ENCODE measurements at regions not wholly inside any gene's neighbourhood (a gene's known extent, or its start where the extent isn't known, plus 50 kb on each side); places are given as distances from the start of the nearest gene placed in this dataset.

DNA sequence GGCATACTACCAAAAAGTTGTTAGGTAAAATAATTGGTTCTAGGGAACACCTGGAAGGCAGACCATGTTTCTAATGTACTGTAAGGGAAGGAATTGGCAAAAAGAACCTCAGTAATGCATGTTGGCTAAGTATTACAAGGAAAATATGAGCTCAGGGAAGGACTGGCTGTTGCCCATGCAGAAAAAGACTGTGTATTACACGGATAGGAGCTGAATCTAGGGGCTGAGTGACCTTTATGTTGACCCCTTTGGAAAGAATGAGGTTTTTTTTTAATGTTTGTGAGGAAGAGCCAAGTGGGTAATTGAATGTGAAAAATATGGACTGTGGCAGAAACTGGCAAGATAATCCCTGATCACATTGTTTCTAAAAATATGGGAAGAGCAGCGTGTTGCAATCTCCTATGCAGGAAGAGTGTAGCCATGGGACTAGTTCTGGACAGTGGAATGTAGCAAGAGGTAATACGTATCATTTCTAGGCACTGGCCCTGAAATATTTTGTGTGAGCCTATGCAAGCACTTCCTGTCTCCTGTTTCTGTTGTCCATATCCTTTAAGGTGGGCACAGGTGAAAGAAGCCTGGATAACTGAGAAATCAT lies 95.1 kb upstream of the CNTNAP4 start:
- no peak for DNase-seq (ENCODE audit: low read depth)

DNA sequence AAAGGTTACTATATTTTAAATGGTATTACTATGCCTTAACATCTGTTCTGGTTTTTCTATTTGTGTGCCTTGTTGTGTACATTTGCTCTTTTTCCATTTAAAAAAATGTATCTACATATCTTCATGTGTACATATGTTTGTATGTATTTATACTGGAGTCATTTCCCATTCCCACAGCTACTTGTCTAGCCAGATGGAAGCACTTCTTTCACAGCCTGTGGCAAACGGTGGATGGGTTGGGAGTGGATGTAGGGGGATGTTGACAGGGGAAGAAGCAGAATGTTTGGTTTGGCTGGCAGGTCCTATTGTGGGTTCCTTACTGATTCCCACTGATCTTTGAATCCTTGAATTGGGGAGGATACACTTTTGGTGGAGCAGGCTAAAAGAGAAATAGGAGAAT lies 93.6 kb upstream of the CNTNAP4 start:
- no peak for DNase-seq (ENCODE audit: low read depth)

DNA sequence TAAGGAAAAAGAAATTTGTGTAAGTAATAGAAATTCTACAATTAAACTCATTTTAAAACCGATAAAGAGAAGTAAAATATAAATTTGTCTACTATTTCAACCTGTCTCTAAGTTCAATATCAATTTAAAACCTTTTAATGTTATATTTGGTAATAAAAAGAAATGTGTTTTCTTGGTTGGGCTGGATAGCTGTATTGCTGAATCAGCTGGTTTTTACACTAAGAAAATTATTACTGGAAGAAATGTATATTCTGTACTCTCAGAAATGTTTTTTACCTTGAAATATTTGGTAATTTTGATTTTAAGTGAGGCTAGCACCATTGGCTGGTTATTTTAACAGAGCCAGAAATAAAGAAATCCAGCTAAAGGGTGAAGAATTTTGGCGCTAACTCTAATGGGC lies 87.1 kb upstream of the CNTNAP4 start:
- DNase-seq (ENCODE audit: low read depth), result no peak

DNA sequence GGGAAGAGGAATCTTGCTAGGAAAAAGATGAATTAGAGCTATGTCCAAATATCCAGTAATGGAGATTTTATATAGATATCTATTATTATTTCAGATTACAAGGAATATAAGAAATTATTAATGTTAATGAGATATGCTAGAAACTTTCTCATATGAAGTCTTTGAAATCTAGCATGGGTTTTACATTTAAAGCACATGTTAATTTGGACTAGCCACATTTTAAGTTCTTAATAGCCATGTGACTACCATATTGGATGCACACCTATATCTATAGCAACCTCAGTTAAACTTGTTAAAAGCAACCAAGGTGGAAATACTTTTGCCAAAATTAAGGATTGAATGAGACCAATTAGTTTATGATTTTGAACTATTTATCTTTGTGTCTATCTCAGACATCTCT lies 86.7 kb upstream of the CNTNAP4 start:
- DNase-seq (ENCODE audit: low read depth), result no peak

DNA sequence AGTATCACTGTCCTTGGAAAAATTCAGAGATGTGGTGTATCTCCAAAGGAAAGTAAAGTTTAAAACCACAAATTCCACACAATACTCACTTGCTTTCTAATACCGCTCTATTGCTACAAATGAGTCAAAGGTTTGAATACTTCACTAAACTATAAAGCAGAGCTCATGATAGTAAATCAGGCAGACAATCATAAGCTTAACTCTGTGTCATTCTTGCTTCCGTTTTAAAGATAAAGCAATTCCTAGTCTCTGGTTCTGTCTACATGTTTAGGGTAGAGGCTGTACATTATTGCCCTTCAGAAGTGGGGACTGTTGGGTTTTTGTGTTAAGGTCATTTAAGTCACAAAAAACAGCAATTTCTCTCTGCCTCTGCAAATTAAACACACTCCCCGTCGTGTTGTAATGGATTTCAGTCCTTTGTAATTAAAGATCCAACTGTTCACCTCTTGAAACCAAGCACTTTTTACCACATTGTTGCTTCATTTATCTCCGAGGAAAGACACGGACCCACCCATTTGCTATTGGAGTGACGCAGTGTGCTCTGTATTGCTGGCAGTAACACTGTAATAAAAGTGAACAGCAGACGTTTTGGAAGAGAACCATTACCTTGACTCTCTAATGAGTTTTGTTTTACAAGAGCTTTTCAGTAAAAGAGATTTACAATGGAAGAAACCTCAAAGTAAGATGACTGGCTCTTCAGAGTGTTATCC lies 83.1 kb upstream of the CNTNAP4 start:
- no peak for DNase-seq (ENCODE audit: low read depth)

DNA sequence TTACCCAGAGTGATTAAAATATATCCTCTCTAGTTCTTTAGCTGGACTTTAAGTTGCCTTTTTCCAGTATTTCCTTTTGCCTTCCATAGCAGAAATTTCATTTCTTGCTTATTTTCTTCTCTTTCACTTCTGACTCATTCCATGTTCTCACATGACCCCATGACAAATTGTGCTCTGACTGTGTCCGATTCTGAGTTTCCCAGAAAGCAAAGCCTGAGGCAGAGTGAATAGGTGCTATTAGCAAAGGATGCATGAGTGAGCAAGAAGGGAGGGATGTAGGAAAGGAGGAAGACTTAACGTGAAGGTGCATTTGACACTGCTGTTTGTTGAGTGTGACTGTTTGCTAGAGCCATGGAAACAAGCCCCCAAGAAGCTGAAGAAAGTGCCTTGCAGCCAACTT lies 82.6 kb upstream of the CNTNAP4 start:
- no peak for DNase-seq (ENCODE audit: low read depth)

DNA sequence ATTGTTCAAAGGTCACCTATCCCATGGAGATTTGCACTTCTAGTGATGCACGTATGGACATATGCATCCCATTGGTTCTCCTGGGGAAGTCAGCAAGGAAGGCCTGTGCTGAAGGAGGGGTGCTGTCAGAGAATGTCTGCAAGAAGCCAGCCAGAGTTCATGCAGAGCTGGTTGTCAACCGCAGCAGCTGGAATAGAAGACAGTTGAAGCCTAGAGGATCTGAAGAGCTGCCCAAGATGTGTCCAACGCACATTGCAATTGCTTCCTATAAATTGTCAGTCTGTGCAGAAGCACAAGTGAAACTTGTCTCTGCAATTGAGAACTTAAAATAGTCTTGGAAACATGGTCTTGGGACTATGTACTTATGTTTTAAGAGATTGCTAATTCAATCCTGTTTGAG lies 82.1 kb upstream of the CNTNAP4 start:
- no peak for DNase-seq (ENCODE audit: low read depth)

DNA sequence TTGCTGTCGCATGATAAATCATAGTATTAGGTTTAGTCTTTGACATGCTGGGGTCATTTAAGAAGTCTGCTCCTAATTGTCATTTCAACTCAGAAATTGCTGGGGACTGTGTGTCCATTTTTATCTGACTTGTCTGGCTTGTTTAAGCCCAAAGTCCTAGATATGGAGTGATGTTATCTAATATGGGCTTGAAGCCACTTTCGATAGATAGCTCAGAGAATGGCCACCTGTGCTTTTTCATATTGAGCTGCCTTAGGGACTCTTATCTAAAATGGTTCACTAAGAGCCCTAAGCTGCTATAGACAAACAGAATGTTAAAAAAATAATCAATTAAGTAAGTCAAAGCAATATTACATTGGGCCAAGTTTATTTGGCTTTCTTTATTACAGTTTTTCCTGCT lies 81.6 kb upstream of the CNTNAP4 start:
- no peak for DNase-seq (ENCODE audit: low read depth)

DNA sequence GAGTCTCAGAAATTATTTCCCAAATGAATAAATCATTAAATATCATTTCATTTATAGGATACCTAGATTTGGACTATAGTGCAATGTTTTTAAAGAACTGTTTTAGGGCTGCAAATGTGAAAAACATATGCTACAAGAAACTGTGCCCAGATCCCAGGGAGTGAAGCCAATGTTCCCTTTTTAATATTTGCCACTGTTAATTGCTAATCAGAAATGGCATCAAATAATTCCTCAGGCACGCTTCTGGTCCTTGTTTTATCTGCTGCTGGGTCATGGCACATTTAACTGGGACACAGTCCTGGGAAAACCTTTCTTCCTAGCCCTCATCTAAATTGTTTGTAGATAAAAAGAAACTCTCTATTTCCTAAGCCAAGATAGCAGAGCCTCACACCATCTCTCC lies 79.3 kb upstream of the CNTNAP4 start:
- no peak for DNase-seq (ENCODE audit: low read depth)

DNA sequence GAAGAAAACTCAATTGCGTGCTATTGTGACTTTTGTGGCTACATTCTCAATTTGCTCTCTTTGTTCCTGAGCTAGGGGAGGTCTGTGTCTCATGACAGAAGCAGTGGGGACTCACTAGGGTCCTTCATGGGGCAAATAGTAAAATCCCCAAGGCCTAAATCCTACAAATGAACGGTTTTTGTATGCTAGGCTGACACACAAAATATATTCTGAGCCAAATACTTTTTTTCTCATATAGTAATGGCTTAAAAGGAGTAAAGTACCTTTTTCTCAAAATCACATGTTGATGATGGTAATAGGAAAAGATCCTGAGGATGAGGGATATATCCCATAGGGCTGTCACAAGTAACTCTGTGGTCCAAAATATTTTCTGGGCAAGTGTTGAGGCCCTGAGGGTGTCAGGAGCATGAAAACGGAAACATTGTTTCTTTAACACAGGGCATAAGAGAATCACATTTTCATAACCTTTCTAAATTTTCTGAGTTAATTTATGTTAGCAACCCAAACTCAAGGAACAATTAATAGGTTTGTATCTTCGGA lies 77.5 kb upstream of the CNTNAP4 start:
- DNase-seq (ENCODE audit: low read depth), result no peak

DNA sequence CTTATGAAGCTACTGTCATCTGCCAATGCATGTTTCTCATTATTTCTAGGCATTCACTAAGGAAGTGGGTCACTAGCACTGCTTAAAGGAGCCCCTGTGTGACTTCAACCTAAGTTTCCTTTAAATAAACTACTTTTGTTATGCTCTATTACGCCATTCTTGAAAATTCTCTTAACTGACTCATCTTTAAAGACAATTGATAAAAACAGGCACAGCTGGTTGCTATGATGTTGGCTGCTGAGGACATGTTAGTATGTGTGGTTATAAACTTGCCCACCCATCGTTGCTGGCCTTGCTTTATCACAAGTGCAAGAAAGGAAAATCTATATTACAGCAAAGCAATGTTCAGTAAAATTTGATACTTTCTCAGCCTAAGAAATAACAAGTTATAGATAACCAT lies 75.8 kb upstream of the CNTNAP4 start:
- no peak for DNase-seq (ENCODE audit: low read depth)

DNA sequence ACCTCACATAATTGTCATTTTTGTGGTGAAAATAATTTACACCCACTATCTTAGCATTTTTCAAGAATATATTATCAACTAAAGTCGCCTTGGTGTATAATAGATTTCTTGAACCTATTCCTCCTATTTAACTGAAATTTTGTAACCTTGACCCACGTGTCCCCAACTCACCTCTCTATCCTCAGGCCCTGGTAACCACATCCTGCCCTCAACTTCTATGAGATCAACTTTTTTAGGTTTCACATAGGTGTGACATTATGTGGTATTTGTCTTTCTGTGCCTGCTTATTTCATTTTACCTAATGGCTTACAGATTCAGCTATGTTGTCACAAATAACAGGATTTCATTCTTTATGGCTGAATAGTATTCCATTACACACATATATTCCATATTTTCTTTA lies 73.0 kb upstream of the CNTNAP4 start:
- no peak for DNase-seq (ENCODE audit: low read depth)

DNA sequence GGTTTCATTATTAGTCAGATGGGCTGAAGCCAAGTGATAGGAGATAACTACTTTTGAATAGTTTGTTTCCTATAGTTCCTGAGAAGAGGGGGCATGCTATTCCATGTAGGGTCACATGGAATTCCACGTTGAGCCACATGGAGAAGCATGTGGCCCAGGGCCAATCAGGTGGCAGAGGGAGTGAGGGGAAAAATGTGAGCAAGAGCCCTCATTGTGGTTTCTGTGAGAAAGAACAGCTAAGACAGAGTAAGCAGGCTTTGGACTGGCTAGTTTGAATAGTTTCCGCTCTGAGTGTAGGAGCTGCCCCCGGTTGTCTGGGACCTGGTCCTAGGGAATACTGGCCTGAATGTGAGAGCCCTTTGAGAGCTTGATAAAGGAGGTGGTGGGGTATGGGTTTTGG lies 69.9 kb upstream of the CNTNAP4 start:
- DNase-seq (ENCODE audit: low read depth), result no peak

DNA sequence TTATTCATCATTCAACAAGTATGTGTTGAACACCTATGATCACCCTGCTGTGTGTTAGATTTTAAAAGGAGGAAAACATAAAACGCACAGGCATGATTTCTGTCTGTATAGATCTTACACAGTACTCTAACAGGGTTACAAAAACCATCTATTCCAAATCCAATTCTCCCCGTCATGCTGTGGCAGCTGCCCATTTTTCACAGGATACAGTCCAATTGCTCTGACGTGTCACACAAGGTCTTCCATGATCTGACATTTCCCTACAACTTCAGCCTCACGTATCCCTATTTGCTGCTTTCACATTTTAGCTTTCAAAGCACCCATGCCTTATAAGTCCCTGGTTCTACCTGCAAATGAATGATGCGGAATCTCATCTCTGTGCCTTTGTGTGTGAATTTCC lies 67.0 kb upstream of the CNTNAP4 start:
- DNase-seq (ENCODE audit: low read depth), result no peak

DNA sequence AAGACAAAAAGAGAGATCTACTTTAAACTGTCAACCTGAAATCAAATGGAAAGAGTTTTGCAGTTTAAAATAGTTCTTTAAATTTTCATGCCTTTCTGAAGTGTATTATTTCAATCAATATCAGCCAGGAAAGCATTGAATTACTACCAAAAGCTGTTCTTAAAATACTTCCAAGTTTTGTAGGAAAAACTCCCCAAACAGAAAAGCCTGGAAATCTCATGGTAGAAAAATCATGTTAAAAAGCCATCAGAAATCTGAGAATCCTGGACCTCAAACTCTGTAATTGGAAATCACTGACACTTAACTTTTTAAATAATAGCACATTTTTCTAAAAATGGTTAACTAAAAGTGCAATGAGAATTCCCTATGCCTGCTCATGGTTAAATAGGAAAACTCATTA lies 63.3 kb upstream of the CNTNAP4 start:
- DNase-seq (ENCODE audit: low read depth), result no peak

DNA sequence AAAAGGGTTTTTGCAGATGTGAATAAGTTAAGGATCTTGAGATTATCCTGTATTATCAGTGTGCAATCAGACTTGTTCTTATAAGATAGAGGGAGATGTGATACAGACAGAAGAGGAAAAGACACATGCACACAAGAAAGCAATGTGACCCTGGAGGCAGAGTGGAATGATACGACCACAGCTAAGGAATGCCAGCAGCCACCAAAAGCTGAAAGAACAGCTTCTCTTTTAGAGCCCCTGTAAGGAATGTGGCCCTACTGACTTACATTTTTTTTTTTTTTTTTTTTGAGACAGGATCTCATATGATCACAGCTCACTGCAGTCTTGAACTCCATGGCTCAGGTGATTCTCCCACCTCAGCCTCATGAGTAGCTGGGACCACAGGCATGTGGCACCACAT lies 62.3 kb upstream of the CNTNAP4 start:
- no peak for DNase-seq (ENCODE audit: low read depth)

DNA sequence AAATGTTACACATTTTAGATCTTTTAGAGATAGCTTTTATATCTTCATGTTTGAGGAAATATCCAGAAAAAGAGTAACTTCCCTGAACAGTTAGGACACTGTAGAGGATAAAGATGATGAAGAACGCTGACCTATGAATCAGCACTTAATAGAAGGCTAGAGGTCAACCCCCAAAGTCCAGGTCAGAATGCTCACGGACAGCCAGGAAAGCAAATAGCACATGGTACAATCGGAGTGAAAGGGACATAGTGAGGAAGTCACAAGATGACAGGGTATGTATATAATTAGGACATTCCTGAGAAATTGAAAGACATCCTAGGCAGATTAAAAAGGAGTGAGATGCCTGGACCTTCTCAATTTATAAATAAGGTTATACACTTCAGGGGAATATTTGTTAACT lies 55.1 kb upstream of the CNTNAP4 start:
- DNase-seq (ENCODE audit: low read depth), result no peak

DNA sequence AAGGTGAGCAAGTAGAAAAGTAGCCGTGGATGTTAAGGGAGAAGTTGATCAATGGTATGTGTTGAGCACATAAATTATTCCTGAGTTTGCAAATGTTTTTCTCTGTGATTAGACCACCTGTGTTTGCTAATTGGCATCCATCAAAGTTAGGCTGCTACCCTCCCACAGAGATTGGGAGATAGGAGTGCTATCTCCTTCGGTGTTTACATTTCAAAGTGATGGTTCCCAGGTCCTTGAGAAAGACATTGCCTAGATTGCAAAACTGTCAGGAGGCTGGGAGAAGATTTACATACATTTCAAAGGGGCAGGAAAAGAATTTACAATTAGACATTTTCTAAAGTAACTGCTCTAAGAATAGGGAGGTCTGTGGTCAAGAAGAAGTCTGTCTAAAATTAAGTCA lies 54.3 kb upstream of the CNTNAP4 start:
- DNase-seq (ENCODE audit: low read depth), result no peak

DNA sequence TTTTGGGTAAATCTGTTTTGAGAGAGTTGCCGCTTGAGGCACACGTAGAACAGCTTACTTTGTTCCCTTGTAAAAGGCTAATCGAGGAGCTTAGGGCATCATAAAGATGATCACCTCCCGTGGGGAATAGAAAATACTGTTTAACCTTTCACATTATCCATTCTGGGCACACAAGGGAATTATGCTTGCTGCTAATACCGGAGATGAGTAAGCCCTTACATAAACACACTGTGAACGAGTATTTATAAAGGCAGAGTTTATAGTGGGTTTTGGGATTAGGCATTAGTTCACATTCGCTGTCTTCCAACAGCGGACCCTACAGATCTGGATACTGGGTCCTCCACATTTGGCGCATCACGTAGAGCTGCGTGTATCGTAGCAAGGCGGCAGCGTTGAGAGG lies 51.2 kb upstream of the CNTNAP4 start:
- no peak for DNase-seq (ENCODE audit: low read depth)

DNA sequence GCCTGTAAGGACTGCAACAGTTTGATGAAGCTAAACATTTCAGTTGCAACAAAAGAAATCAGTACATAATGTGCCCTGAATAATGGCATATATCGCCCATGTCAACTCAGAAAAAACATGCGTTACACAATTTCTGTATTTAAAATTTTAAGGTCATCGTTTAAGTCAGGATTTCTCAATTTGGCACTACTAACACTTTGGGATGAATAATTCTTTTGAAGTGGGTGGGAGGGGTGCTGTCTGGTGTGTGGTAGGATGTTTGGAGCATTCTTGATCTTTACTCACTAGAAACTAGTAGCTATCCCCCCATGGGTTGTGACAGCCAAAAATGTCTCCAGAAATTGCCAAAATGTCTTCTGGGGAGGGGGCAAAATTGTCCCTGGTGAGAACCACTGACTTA lies 50.7 kb upstream of the CNTNAP4 start:
- no peak for DNase-seq (ENCODE audit: low read depth)

Measured in activated gamma-delta T cell treated with anti-CD3 and anti-CD28 coated beads, Interleukin-2, amount 50 U/mL, for 16 hours (primary cell).